Activated T-cell treated with anti-CD3 and anti-CD28 coated beads for 24 hours (primary cell): ENCODE measurements at regions not wholly inside any gene's neighbourhood (a gene's known extent, or its start where the extent isn't known, plus 50 kb on each side); places are given as distances from the start of the nearest gene placed in this dataset.
"Not testable (repeated sequence)": the region's sequence is repeated elsewhere in the genome, so short reads cannot be mapped to it uniquely, and the experiment has no call there.

Source experiments
- DNase-seq: peaks from one replicate; pipeline ENCODE4 v3.0.0-alpha.2; 2020; ENCODE audit warnings: low read depth

DNA sequence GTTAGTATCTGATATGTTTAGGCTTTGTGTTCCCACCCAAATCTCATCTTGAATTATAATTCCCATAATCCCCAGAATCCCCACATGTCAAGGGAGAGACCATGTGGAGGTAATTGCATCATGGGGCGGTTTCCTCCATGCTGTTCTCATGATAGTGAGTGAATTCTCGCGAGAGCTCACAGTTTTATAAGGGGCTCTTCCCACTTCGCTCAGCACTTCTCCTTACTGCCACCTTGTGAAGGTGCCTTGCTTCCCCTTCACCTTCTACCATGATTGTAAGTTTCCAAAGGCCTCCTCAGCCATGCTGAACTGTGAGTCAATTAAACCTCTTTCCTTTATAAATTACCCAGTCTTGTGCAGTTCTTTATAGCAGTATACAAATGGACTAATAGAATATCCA, 371.9 kb upstream of the CCDC54 start:
- DNase-seq, result not testable (repeated sequence)

DNA sequence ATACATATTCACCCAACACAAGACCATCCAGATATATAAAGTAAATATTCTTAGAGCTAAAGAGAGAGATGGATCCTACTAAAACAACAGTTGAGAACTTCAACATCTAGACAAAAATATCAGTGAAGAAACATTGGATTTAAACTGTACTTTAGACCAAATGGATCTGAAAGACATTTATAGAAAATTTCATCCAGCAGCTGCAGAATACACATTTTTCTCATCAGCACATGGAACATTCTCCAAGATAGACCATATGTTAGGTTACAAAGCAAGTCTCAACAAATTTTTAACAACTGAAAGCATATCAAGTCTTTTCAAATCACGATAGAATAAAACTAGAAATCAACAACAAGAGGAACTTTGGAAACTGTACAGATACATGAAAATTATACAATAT, 369.0 kb upstream of the CCDC54 start:
- DNase-seq, result no peak

GRCh38 chr3:107013641-107014040, 363.6 kb upstream of the CCDC54 start:
- DNase-seq, result no peak

DNA sequence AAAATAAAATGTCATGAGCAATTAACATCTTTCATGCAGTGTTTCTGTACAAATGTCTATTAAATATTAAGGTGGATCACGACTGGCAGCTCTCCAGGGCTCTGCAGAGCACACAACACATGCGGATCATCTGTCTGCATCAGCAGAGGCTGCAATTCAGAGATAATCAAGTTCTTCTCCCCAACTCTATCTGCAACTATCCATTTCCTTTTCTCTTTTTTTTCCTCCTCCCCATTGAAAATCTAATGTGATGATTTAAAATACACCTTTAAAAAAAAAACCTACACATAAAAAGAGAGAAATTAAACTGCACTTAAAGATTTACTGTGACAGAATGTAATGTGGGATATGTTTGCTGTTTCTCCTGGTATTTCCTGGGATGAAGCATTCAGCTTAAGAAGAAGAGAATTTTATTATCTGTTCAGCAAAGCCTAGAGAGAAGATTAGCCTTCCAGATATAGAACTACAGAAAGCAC, 352.6 kb upstream of the CCDC54 start:
- no peak for DNase-seq

- no peak for DNase-seq
Measured at GRCh38 chr3:107025961-107026360, 351.3 kb upstream of the CCDC54 start.

DNA sequence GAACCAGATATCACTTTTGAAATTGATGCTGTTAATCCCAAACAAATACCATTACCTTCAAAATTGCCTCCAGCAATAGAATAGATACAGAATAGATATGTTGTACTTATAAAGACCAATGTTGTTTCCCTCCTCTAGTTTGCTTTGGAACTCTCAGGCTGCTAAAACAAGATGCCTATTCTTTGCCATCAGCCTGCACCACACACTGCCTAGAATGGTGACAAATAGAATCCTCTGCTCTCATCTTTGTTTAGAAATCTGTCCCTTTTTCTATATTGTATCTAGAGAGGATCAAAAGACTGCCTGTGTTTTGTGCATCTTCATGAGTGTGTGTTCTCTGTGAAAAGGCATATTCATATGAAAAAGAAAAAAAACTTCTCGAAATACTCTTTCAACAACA, 349.2 kb upstream of the CCDC54 start:
- no peak for DNase-seq

DNA sequence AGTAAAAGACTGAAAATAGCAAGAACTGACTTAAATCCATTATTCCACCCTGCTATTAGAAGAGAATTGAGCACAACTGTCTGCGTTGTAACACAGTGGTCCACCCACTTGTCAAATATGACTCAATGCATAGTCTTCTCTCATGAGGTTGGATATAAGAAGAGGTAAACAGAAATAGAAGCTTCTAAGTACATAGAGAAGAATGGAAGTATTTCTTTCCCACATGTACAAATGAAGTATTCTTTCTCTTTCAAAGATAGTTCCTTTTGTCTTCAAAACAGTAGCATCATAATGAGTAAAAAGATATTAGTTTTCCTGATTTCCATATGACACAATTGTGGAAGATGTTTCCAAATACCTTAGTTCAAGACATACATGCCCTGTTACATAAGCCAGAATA, 348.6 kb upstream of the CCDC54 start:
- DNase-seq, result no peak

GRCh38 chr3:107032111-107032510, 345.1 kb upstream of the CCDC54 start:
- no peak for DNase-seq

- DNase-seq, result no peak
Measured at GRCh38 chr3:107034142-107034541, 343.1 kb upstream of the CCDC54 start.

GRCh38 chr3:107035176-107035575, 342.1 kb upstream of the CCDC54 start:
- DNase-seq, result no peak

DNA sequence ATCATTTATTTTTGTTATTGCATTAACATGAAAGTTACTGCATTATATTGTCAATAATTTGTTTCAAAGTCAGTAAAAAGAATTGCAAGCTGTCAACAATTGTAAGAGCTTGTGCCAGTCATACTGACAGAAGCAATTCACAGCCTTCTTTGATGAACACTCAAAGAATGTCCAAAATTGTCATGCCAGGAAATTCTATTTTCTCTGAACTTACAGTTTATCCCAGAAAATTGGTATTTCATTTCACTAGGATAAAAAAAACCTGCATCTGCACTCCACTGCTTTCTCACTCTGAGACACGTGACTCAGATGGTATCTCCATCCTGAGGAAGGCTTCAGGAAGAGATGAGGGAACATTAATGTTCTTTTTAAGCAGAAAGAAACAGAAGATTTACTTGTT, 332.6 kb upstream of the CCDC54 start:
- DNase-seq, result no peak

- DNase-seq, result no peak
Measured at GRCh38 chr3:107045791-107046190, 331.4 kb upstream of the CCDC54 start.

DNA sequence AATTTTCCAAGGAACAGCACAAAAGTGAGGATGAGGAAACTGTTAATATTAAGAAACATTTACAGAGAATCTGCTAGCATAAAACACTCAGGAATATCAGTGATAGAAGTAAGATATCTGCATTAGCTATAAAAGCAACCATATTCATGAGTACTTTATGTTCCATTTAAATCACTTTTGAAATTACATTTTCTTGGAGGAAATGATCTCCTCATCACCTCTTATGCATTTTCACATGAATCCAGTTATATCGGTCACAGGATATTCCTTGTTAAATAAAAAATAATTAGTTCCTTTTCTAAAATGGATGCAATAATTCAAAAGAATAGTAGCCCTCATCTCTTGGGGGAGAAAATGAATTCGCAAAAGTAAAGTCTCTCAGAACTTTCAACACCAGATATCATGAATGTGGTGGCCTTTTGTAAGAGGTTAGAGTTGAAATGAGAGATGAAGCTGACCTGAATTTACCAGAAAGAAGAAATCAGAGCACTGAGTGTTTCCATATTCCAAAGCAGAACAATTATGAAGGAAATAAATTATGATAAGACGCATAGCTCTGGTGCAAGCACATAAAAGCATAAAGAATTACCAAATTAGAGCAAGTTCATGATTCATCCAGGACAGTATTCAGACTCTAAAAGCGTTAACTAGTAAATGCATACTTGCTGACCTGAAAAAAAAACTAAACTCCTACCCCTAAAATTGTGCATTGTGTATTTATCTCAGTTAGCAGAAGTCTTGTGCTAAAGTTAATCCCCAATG, 321.9 kb upstream of the CCDC54 start:
- no peak for DNase-seq

DNA sequence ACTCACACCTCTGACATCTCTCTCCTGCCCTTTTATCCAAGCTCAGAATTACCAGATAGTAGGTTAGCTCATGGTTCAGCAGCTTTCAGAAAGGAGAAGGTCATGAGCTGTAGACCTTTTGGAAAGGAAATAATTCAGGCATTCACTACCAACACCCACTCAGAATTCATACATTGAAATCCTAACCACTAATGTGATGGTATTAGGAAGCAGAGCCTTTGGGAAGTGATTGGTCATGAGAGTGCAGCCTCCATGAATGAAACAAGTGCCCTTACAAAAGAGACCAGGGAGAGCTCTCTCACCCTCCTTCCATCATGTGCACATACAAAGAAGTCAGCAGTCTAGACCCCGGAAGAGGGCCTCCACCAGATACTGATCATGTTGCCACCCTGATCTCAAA, 315.8 kb upstream of the CCDC54 start:
- DNase-seq, result no peak

DNA sequence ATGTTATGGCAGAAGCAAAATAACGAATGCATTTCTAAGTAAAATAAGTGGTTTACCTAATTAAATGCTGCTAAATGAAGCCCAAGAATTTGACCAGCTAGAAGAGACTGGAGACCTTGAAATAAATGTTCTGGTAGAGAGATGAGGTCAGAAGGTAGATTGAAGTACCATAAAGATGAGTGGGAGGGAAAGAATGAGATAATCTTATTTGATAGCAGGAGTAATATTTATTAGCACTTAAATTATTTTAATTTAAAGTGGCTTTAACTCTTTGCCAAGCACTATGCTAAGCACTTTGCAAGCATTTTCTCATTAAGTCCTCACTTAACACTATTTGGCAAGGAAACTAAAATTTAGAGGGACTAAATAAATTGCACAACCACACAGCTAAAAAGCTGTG, 314.9 kb upstream of the CCDC54 start:
- DNase-seq, result no peak

DNA sequence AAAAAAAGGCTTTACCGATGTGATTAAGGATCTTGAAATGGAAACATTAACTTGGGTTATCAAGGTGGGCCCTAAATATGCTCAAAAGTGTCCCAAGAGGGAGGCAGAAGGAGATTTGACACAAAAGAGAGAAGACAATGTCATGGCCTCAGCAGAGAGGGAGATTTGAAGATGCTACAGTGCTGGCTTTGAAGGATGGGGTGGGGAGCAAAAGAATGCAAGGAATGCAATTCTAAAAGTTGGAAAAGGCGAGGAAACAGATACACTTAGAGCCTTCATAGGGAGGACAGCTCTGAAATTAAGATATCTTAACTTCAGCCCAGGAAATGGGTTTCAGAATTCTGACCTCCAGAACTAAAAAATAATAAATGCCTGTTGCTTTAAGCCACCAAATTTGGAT, 314.5 kb upstream of the CCDC54 start:
- no peak for DNase-seq

DNA sequence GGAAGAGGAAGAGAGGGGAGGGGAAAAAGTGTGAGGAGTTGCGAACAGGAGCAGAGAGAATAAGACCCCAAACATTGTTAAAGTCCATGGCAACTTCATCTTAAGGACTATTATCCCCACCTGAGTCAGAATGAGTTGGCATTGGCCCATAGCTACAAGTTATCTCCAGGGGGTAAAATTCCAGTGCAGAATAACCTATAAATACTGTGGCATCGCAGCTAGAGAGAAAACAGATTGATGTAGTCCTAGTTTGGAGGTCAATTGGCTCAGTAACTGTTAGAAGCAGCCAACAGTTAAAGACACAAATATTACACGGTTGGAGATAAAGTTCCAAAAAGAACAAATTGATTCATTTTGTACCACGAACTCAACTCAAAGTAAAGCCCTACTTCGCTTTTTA, 313.9 kb upstream of the CCDC54 start:
- no peak for DNase-seq

DNA sequence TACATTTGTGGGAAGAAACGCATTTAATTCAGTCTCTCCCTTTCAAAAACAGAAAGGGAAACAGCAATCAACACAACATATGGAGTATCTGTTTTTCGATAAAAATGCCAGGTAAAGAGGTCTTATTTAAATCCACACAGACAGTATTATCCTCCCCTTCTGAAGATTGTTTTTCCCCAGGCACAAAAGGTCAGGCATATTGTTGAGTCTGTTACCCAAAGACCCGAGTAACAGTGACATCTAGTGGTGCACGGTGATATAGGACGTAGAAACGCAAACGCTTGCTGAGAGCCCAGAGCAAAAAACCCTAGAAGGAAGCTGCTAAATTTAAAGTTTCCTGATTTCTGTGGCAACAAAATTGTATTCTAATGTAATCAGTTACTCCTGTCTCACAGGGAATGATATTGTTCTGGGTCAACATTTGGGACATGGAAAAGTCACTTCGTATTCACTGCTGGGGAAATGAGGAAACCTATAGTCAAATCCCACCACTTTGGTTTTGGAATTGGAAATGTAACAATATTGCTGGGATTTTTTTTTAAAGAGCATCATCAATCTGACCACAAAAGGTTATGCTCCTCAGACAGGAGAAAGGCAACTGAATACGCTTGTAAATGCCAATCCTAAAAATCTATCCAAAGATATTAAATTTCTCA, 312.7 kb upstream of the CCDC54 start:
- DNase-seq, result peak; percentile 62

- DNase-seq, result no peak
Measured at GRCh38 chr3:107065094-107065861, 312.0 kb upstream of the CCDC54 start.

GRCh38 chr3:107067421-107067820, 309.8 kb upstream of the CCDC54 start:
- DNase-seq, result no peak

DNA sequence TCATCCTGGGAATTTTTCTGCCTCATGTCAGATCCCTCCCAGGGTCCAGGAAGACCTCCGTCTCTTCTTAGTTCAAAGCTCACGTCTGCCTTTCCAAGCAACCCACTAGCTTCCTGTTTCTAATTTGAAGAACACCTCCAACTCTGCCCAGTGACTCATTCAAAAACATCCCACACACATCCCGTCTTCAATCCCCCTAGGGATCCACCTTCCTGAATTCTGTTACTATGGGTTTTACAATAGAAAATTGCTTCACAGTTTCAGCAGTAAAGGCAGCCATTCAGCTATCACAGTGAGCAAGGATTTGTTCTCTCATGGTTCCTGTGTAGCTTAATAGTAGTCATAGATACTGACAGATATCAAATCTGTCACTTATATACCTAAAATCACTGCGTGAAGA, 308.3 kb upstream of the CCDC54 start:
- DNase-seq, result no peak

- no peak for DNase-seq
Measured at GRCh38 chr3:107076946-107077345, 300.3 kb upstream of the CCDC54 start.

DNA sequence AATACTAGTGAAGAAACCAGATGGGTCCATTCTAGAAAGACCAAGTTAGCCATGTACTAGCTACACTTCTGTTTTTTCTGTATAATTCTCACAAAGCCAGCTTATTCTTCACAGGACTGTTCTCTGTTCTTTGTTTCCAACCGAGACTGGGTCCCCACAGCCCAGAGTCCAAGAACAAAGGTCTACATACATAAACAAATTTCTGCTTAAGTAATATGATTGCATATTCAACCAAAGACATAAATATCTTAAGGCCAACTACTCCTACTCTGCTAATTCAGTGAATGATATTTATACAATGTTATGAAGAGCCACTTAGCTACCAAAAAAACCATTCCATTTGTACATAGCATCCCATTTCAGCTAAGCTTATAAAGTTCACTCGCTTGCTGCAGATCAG, 299.8 kb upstream of the CCDC54 start:
- no peak for DNase-seq
